Type B pancreatic cell (in vitro differentiated cells): ENCODE measurements at regions not wholly inside any gene's neighbourhood (a gene's known extent, or its start where the extent isn't known, plus 50 kb on each side); places are given as distances from the start of the nearest gene placed in this dataset.

Experiments
- DNase-seq: peaks from one replicate; pipeline ENCODE4 v3.0.0; 2021; ENCODE audit warnings: mixed read lengths; ENCODE audit not compliant: unreplicated experiment; ENCODE audit errors: extremely low spot score
- H3K27ac Mint-ChIP-seq: 2 replicates; pipeline ENCODE4 v1.8.0; 2021; ENCODE audit warnings: mild to moderate bottlenecking, mixed read lengths
- H3K27me3 Mint-ChIP-seq: 2 replicates; pipeline ENCODE4 v1.8.0; 2021; ENCODE audit warnings: mixed read lengths
- H3K36me3 Mint-ChIP-seq: 2 replicates; pipeline ENCODE4 v1.8.0; 2021; ENCODE audit warnings: mixed read lengths
- H3K4me1 Mint-ChIP-seq: one replicate; pipeline ENCODE4 v1.8.0; 2021; ENCODE audit warnings: mixed read lengths; ENCODE audit not compliant: unreplicated experiment
- H3K4me3 Mint-ChIP-seq: 2 replicates; pipeline ENCODE4 v1.8.0; 2021; ENCODE audit warnings: mild to moderate bottlenecking, mixed read lengths
- H3K9me3 Mint-ChIP-seq: 2 replicates; pipeline ENCODE4 v1.8.0; 2021; ENCODE audit warnings: mixed read lengths
- CTCF ChIP-seq: fragments of 200-600 bp; sonication (generic); conservative IDR thresholded peaks from 2 replicates; pipeline ENCODE4 v1.5.0; 2021; ENCODE audit warnings: antibody characterized with exemption, mild to moderate bottlenecking

- Mint-ChIP-seq H3K27ac (no peak overlapping the region), H3K36me3 (no peaks in the 10 kb centered on the region), H3K4me3 (no peak overlapping the region), H3K9me3 (no peaks in the 10 kb centered on the region), H3K27me3 (no peaks in the 10 kb centered on the region), H3K4me1 (no peaks in the 10 kb centered on the region)
- no peak for DNase-seq
- no peak for TF ChIP-seq CTCF
These were observed 418.3 kb downstream of the MED13L start for GRCh38 chr12:115859231-115859630.

- no peak for DNase-seq
- Mint-ChIP-seq H3K27me3 (no peaks in the 10 kb centered on the region), H3K4me3 (no peak overlapping the region), H3K36me3 (no peaks in the 10 kb centered on the region), H3K9me3 (no peaks in the 10 kb centered on the region), H3K4me1 (no peaks in the 10 kb centered on the region), H3K27ac (no peak overlapping the region)
- no peak for TF ChIP-seq CTCF
These were observed 419.6 kb downstream of the MED13L start for GRCh38 chr12:115857923-115858322.

- H3K27ac Mint-ChIP-seq: no peak overlapping the region
- H3K27me3 Mint-ChIP-seq: no peaks in the 10 kb centered on the region
- TF ChIP-seq CTCF: no peak
- H3K9me3 Mint-ChIP-seq: no peaks in the 10 kb centered on the region
- no peaks in the 10 kb centered on the region for H3K36me3 Mint-ChIP-seq
- DNase-seq: no peak
- H3K4me3 Mint-ChIP-seq: no peak overlapping the region
- H3K4me1 Mint-ChIP-seq: no peaks in the 10 kb centered on the region
These were observed 420.2 kb downstream of the MED13L start for GRCh38 chr12:115857160-115857920.

- Mint-ChIP-seq H3K27me3 (no peaks in the 10 kb centered on the region), H3K9me3 (peaks cover 9% of the 10 kb centered on the region), H3K4me1 (no peaks in the 10 kb centered on the region), H3K36me3 (no peaks in the 10 kb centered on the region), H3K4me3 (no peak overlapping the region), H3K27ac (no peak overlapping the region)
- TF ChIP-seq CTCF: no peak
- DNase-seq: no peak
These were observed 425.4 kb downstream of the MED13L start for GRCh38 chr12:115852054-115852453.

GRCh38 chr12:115850957-115851356 lies 426.5 kb downstream of the MED13L start:
- TF ChIP-seq CTCF: no peak
- H3K4me1 Mint-ChIP-seq: peaks cover 8% of the 10 kb centered on the region
- no peak overlapping the region for H3K4me3 Mint-ChIP-seq
- peaks cover 9% of the 10 kb centered on the region for H3K9me3 Mint-ChIP-seq
- no peak for DNase-seq
- H3K36me3 Mint-ChIP-seq: no peaks in the 10 kb centered on the region
- H3K27ac Mint-ChIP-seq: no peak overlapping the region
- no peaks in the 10 kb centered on the region for H3K27me3 Mint-ChIP-seq
